Erythroblast (primary cell): ENCODE measurements at regions not wholly inside any gene's neighbourhood (a gene's known extent, or its start where the extent isn't known, plus 50 kb on each side); places are given as distances from the start of the nearest gene placed in this dataset.

ENCODE experiments used
- GATA1 ChIP-seq: IDR thresholded peaks from 2 replicates; pipeline ENCODE4 v1.6.1; 2011; ENCODE audit warnings: low read depth, mild to moderate bottlenecking, control low read depth, low read length, moderate library complexity
- POLR2A ChIP-seq: IDR thresholded peaks from 2 replicates; pipeline ENCODE4 v1.6.1; 2011; ENCODE audit warnings: mild to moderate bottlenecking, low read length

DNA sequence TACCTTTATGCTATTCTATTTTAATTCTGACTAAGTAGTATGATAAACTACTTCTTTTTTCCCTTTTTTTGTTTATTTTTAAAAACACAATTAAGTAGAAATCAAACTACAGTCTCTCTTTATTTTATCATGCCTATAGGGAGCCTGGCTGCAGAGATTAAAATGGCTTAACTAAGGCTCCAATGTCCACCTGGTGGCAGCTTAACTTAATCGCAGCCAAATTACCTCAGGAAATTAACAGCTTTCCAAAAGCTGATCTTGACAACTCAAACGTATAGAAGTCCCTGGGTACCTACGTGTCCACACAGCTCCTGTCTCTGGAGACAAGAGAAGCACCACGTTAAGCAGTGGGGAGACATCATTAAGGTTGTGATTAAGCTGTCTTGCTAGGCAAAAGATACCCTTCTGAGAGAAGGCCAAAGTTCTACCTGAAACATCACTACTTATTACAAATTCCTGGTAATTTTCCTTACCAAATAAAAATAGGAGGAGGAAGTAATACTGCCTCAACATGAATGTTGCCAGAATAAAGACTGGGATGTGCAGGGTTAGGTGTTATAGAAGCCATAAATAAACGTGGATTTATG is 63.2 kb upstream of the SNX19 start:
- TF ChIP-seq POLR2A (no peak), GATA1 (no peak)
